ENCODE measurements at regions not wholly inside any gene's neighbourhood (a gene's known extent, or its start where the extent isn't known, plus 50 kb on each side); places are given as distances from the start of the nearest gene placed in this dataset.

DNA sequence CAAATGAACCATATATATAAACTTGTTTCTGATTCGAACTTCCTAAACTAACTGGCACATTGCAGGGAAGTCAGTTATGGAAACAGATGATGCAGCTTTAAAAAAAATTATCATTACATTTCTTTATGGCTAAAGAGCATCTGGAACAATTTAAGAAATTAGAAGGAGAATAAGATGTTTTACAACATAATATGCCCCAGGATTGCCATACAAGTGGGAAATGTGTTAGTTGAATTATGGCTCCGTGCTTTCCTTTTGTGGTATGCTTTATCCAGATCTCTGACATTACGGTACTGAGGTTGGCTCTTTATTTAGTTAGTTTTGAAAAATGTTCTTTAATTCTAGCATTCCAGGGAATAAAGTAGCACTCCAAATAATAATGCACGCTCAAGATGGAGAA lies 343.0 kb upstream of the ZFP64 start:
- Histone ChIP-seq H3K4me2 (ENCODE audit: low read depth, low read length, poor library complexity, severe bottlenecking) (no peak overlapping the region), H3K36me3 (ENCODE audit: insufficient read depth, low read length) (no peaks in the 10 kb centered on the region), H3K9me3 (ENCODE audit: insufficient read depth, low read depth, low read length) (no peaks in the 10 kb centered on the region), H3K4me3 (ENCODE audit: low read length, poor library complexity, severe bottlenecking) (no peak overlapping the region), H4K20me1 (ENCODE audit: insufficient read depth, low read length, poor library complexity, severe bottlenecking) (no peaks in the 10 kb centered on the region), H3K79me2 (ENCODE audit: insufficient read depth, low read length) (no peaks in the 10 kb centered on the region), H2AFZ (ENCODE audit: low read length) (no peak overlapping the region), H3K9me2 (replicated peaks; ENCODE audit: low read depth, low read length) (no peaks in the 10 kb centered on the region), H3K4me1 (ENCODE audit: insufficient read depth, low read length, poor library complexity, severe bottlenecking) (no peaks in the 10 kb centered on the region), H3F3A (ENCODE audit: low read depth) (no peaks in the 10 kb centered on the region), H3K27me3 (ENCODE audit: insufficient read depth, low read length, poor library complexity, severe bottlenecking) (no peaks in the 10 kb centered on the region), H3K9ac (ENCODE audit: low read depth, low read length, poor library complexity, severe bottlenecking) (no peak overlapping the region)
- no peak for TF ChIP-seq EZH2phosphoT487 (IDR thresholded peaks at IDR 0.05; ENCODE audit: borderline replicate concordance)
- TF ChIP-seq, protein P1, sequence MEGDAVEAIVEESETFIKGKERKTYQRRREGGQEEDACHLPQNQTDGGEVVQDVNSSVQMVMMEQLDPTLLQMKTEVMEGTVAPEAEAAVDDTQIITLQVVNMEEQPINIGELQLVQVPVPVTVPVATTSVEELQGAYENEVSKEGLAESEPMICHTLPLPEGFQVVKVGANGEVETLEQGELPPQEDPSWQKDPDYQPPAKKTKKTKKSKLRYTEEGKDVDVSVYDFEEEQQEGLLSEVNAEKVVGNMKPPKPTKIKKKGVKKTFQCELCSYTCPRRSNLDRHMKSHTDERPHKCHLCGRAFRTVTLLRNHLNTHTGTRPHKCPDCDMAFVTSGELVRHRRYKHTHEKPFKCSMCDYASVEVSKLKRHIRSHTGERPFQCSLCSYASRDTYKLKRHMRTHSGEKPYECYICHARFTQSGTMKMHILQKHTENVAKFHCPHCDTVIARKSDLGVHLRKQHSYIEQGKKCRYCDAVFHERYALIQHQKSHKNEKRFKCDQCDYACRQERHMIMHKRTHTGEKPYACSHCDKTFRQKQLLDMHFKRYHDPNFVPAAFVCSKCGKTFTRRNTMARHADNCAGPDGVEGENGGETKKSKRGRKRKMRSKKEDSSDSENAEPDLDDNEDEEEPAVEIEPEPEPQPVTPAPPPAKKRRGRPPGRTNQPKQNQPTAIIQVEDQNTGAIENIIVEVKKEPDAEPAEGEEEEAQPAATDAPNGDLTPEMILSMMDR (conservative IDR thresholded peaks at IDR 0.05; ENCODE audit: low read length): no peak

DNA sequence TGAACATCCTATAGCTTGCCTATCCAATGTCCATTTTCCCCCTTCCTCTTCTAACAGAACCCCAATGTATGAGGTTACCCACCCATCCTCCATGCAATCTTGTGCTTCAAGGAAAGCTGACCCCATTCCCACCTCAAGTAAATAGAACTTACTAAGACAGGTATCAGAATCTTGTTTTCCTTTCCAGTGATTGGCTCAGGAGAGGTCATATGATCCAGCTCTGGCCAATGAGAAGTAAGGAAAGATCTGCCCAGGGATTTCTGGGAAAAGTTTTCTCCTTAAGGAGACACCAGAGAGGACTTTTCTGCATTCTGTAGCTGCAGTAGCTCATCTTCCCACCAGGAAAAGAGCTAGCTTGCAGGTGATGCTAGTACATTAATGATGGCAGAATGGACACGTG lies 341.8 kb upstream of the ZFP64 start:
- Histone ChIP-seq H4K20me1 (ENCODE audit: insufficient read depth, low read length, poor library complexity, severe bottlenecking) (no peaks in the 10 kb centered on the region), H3K36me3 (ENCODE audit: insufficient read depth, low read length) (no peaks in the 10 kb centered on the region), H3K4me1 (ENCODE audit: insufficient read depth, low read length, poor library complexity, severe bottlenecking) (no peaks in the 10 kb centered on the region), H3F3A (ENCODE audit: low read depth) (no peaks in the 10 kb centered on the region), H3K4me2 (ENCODE audit: low read depth, low read length, poor library complexity, severe bottlenecking) (no peak overlapping the region), H3K4me3 (ENCODE audit: low read length, poor library complexity, severe bottlenecking) (no peak overlapping the region), H3K9ac (ENCODE audit: low read depth, low read length, poor library complexity, severe bottlenecking) (no peak overlapping the region), H2AFZ (ENCODE audit: low read length) (no peak overlapping the region), H3K9me2 (replicated peaks; ENCODE audit: low read depth, low read length) (no peaks in the 10 kb centered on the region), H3K79me2 (ENCODE audit: insufficient read depth, low read length) (no peaks in the 10 kb centered on the region), H3K27me3 (ENCODE audit: insufficient read depth, low read length, poor library complexity, severe bottlenecking) (no peaks in the 10 kb centered on the region), H3K9me3 (ENCODE audit: insufficient read depth, low read depth, low read length) (no peaks in the 10 kb centered on the region)
- TF ChIP-seq EZH2phosphoT487 (IDR thresholded peaks at IDR 0.05; ENCODE audit: borderline replicate concordance): no peak
- TF ChIP-seq, protein P1 (conservative IDR thresholded peaks at IDR 0.05; ENCODE audit: low read length): no peak

DNA sequence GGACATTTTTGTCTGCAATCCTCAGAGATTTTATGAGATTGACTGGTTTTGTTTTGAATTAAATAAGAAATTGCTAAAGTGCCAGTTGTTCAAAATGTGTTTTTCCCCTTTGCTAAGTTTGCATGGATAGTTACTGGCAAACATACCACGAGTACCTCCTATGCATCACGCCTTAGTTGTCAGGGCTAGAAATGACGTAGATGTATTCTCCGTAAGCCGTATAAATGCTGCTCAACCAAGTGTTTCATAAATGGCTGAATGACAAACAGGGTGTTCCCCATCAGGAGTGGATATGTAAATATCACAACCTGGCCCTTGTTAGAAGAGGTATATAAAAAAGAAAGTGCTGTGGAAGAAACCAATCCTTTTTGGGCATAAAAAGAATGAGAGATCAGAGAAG lies 341.1 kb upstream of the ZFP64 start:
- no peaks in the 10 kb centered on the region for H3K4me1 ChIP-seq (ENCODE audit: insufficient read depth, low read length, poor library complexity, severe bottlenecking)
- H3K9me2 ChIP-seq (replicated peaks; ENCODE audit: low read depth, low read length): no peaks in the 10 kb centered on the region
- no peaks in the 10 kb centered on the region for H3K36me3 ChIP-seq (ENCODE audit: insufficient read depth, low read length)
- no peak overlapping the region for H3K4me2 ChIP-seq (ENCODE audit: low read depth, low read length, poor library complexity, severe bottlenecking)
- H2AFZ ChIP-seq (ENCODE audit: low read length): no peak overlapping the region
- no peak for TF ChIP-seq EZH2phosphoT487 (IDR thresholded peaks at IDR 0.05; ENCODE audit: borderline replicate concordance)
- TF ChIP-seq, protein P1 (conservative IDR thresholded peaks at IDR 0.05; ENCODE audit: low read length): no peak
- no peak overlapping the region for H3K4me3 ChIP-seq (ENCODE audit: low read length, poor library complexity, severe bottlenecking)
- no peaks in the 10 kb centered on the region for H3K27me3 ChIP-seq (ENCODE audit: insufficient read depth, low read length, poor library complexity, severe bottlenecking)
- no peaks in the 10 kb centered on the region for H3F3A ChIP-seq (ENCODE audit: low read depth)
- no peaks in the 10 kb centered on the region for H4K20me1 ChIP-seq (ENCODE audit: insufficient read depth, low read length, poor library complexity, severe bottlenecking)
- no peak overlapping the region for H3K9ac ChIP-seq (ENCODE audit: low read depth, low read length, poor library complexity, severe bottlenecking)
- no peaks in the 10 kb centered on the region for H3K9me3 ChIP-seq (ENCODE audit: insufficient read depth, low read depth, low read length)
- H3K79me2 ChIP-seq (ENCODE audit: insufficient read depth, low read length): no peaks in the 10 kb centered on the region
